ENCODE measurements at regions not wholly inside any gene's neighbourhood (a gene's known extent, or its start where the extent isn't known, plus 50 kb on each side); places are given as distances from the start of the nearest gene placed in this dataset.

DNA sequence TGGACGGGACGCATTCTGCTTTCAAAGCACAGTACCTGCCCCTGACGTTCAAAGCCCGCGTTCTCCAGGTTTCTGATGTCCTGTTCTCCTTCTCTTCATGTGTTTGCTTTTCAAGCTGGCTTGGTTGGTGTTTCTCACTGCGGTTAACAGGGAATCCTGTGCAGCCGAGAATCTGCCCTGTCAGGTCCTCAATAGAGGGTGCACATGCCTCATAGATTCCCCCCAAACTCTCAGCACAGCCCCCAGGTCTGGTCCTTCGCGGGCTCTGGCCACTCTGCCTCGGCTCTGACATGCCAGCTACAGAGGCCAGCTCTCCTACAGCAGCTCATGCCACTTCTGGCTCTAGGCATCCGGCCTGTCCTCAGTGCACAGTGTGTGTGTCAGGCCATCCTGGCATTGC lies 1343.8 kb downstream of the TBC1D22A start:
- H3K27me3 Mint-ChIP-seq (ENCODE audit: low read depth) = peaks cover 15% of the 10 kb centered on the region

DNA sequence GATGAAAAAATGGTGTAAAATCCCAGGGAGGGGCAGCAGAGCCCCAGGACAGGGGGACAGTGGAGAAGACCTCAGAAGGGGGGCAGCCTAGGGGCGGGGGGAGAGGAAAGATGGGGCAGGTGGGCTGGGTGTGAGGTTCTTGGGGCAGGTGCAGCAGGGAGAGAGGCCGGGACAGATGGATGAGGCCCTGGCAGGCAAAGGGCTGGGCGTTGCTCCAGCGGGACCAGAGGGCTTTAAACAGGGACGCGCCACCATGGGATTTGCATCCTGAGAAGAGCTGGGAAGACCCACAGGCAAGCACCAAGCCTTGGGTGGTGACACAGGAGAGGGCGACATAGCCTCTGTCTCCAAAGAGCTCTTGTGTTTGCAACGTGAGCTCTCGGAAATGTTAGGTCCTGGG lies 1342.8 kb downstream of the TBC1D22A start:
- Mint-ChIP-seq H3K4me3 (no peak overlapping the region), H3K4me1 (no peaks in the 10 kb centered on the region), H3K27me3 (ENCODE audit: low read depth) (peaks cover 14% of the 10 kb centered on the region), H3K9me3 (peaks cover 2% of the 10 kb centered on the region), H3K36me3 (ENCODE audit: low read depth) (no peaks in the 10 kb centered on the region), H3K27ac (ENCODE audit: unreplicated experiment) (no peak overlapping the region)
- TF ChIP-seq, protein P1, sequence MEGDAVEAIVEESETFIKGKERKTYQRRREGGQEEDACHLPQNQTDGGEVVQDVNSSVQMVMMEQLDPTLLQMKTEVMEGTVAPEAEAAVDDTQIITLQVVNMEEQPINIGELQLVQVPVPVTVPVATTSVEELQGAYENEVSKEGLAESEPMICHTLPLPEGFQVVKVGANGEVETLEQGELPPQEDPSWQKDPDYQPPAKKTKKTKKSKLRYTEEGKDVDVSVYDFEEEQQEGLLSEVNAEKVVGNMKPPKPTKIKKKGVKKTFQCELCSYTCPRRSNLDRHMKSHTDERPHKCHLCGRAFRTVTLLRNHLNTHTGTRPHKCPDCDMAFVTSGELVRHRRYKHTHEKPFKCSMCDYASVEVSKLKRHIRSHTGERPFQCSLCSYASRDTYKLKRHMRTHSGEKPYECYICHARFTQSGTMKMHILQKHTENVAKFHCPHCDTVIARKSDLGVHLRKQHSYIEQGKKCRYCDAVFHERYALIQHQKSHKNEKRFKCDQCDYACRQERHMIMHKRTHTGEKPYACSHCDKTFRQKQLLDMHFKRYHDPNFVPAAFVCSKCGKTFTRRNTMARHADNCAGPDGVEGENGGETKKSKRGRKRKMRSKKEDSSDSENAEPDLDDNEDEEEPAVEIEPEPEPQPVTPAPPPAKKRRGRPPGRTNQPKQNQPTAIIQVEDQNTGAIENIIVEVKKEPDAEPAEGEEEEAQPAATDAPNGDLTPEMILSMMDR (conservative IDR thresholded peaks at IDR 0.05) = no peak
- no peak for DNase-seq (ENCODE audit: low read depth, low spot score)

More for the DNA sequence above, 1343.8 kb downstream of the TBC1D22A start:
- no peaks in the 10 kb centered on the region for H3K4me1 Mint-ChIP-seq
- no peaks in the 10 kb centered on the region for H3K36me3 Mint-ChIP-seq (ENCODE audit: low read depth)
- TF ChIP-seq, protein P1 (conservative IDR thresholded peaks at IDR 0.05) = no peak
- H3K27ac Mint-ChIP-seq (ENCODE audit: unreplicated experiment) = no peak overlapping the region
- H3K4me3 Mint-ChIP-seq = no peak overlapping the region
- DNase-seq (ENCODE audit: low read depth, low spot score) = no peak
- peaks cover 2% of the 10 kb centered on the region for H3K9me3 Mint-ChIP-seq

DNA sequence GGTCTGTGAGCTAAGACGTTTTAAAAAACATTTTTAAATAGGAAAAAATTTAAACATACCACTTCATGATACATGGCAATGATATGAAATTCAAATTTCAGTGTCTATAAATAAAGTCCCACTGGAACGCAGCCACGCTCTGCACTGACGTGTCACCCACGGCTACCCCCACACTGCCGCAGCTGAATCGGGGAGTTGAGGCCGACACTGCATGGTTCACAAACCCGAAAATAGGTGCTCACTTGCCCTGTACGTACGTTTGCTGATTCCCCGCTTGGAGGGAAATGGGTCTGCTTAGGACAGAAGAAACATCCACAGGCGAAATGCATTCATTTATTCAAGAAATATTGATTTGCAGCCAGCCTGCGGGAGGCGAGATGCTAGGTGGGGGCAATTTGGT lies 1342.3 kb downstream of the TBC1D22A start:
- Mint-ChIP-seq H3K9me3 (peaks cover 2% of the 10 kb centered on the region), H3K4me1 (no peaks in the 10 kb centered on the region), H3K27ac (ENCODE audit: unreplicated experiment) (no peak overlapping the region), H3K36me3 (ENCODE audit: low read depth) (no peaks in the 10 kb centered on the region), H3K27me3 (ENCODE audit: low read depth) (peaks cover 9% of the 10 kb centered on the region), H3K4me3 (no peak overlapping the region)
- no peak for DNase-seq (ENCODE audit: low read depth, low spot score)
- TF ChIP-seq, protein P1 (conservative IDR thresholded peaks at IDR 0.05) = no peak

DNA sequence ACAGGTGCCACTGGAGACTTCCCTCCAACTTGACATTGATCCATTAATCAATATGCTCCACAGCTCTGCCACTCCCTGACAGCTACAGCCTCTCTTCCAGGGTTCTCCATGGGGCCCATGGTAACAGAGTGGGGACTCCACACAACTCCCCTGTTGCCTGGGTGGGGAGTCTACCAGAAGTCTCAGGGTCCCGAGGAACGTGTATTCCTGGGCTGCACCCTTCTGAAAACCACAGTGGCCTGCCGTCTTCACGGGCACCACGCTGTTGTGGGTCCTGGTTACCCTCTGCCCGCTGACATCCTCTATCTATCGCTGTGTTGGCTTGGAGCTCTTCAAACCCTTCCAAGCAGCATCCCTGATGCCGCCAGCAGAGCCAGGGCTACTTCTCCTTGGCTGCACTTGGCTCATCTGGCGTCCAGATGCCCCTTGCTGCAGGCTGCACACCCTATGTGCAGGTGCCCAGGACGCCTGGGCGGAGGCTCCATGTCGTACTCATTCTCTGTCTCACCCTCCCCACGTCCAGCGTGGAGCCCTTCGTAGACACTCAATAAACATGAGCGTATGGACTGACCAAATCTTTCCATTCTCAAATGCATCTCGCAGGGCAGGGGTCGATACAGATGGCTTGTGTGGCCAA lies 1341.8 kb downstream of the TBC1D22A start:
- no peaks in the 10 kb centered on the region for H3K36me3 Mint-ChIP-seq (ENCODE audit: low read depth)
- no peak overlapping the region for H3K27ac Mint-ChIP-seq (ENCODE audit: unreplicated experiment)
- TF ChIP-seq, protein P1 (conservative IDR thresholded peaks at IDR 0.05) = no peak
- peaks cover 2% of the 10 kb centered on the region for H3K9me3 Mint-ChIP-seq
- no peak overlapping the region for H3K4me3 Mint-ChIP-seq
- H3K4me1 Mint-ChIP-seq = no peaks in the 10 kb centered on the region
- peaks cover 8% of the 10 kb centered on the region for H3K27me3 Mint-ChIP-seq (ENCODE audit: low read depth)
- no peak for DNase-seq (ENCODE audit: low read depth, low spot score)

DNA sequence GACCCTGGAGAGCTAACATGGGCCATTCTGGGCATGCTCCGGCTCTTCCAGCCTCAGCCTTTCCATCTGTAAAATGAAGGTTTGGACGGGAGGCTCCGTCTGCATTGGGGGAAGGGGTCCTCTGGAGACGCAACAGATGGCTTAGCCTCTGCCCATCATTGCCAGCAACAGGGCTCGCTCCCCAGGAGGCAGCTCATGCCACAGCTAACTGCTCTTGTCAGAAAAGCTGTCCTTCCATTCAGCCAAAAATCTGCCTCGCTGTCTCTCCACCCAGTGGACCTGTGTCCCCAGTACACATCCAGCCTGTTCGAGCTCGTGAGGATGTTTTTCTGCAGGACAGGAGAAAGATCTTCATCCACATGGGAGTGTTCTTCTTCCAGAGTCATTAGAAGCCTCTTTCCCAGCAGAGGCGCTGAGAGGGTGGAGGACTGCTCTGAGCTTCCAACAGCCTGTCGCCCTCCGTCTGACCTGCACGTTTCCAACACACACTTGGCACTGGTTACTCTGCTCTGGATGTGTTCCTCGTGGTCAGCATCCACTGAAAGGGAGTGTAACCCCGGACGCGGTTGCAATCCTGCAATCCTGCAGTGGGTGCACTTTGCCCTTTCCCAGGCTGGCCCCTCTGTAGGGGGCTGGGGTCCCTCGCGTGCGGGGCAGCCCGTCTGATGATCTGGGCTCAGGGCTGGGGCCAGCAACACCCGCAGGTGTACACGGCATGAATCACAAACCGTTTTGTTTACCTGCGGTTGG lies 1340.9 kb downstream of the TBC1D22A start:
- H3K4me1 Mint-ChIP-seq = no peaks in the 10 kb centered on the region
- no peaks in the 10 kb centered on the region for H3K36me3 Mint-ChIP-seq (ENCODE audit: low read depth)
- peaks cover 7% of the 10 kb centered on the region for H3K27me3 Mint-ChIP-seq (ENCODE audit: low read depth)
- H3K9me3 Mint-ChIP-seq = peaks cover under 1% of the 10 kb centered on the region
- H3K4me3 Mint-ChIP-seq = no peak overlapping the region
- no peak overlapping the region for H3K27ac Mint-ChIP-seq (ENCODE audit: unreplicated experiment)
- TF ChIP-seq, protein P1 (conservative IDR thresholded peaks at IDR 0.05) = no peak
- DNase-seq (ENCODE audit: low read depth, low spot score) = no peak

All from neural crest cell (in vitro differentiated cells).